Breast epithelium (tissue), 4 donors: ENCODE measurements at regions not wholly inside any gene's neighbourhood (a gene's known extent, or its start where the extent isn't known, plus 50 kb on each side); places are given as distances from the start of the nearest gene placed in this dataset.
"Not testable (repeated sequence)": the region's sequence is repeated elsewhere in the genome, so short reads cannot be mapped to it uniquely, and the experiment has no call there.

ENCODE experiments used
- DNase-seq, 2 donors: peaks; one replicate each; pipeline ENCODE4 v3.0.0-alpha.2; 2019; ENCODE audit warnings: low spot score in 2 of 2
- H3K27ac ChIP-seq, 2 donors: fragments of 200-600 bp; sonication (generic) in 1 of 2; one replicate each; pipeline ENCODE4 v1.5.1; 2016 to 2019; ENCODE audit warnings: mild to moderate bottlenecking in 1 of 2
- H3K27me3 ChIP-seq, 2 donors: fragments of 200-600 bp; sonication (generic) in 1 of 2; one replicate each; pipeline versions ENCODE4 v1.5.1 to v1.6.0; 2017 to 2019; ENCODE audit warnings: control low read depth in 1 of 2, mild to moderate bottlenecking in 1 of 2
- H3K36me3 ChIP-seq: fragments of 200-600 bp; one replicate; pipeline ENCODE4 v1.5.1; 2019
- H3K4me1 ChIP-seq, 2 donors: fragments of 200-600 bp; sonication (generic); one replicate each; pipeline ENCODE4 v1.5.1; 2016 to 2019; ENCODE audit warnings: control low read depth in 1 of 2
- H3K4me3 ChIP-seq, 3 donors: fragments of 200-600 bp; sonication (generic); 1 replicate in 2 of 3; 2 replicates in 1 of 3; pipeline ENCODE4 v1.5.1; 2016 to 2019; ENCODE audit warnings: mild to moderate bottlenecking in 3 of 3, moderate library complexity in 2 of 3
- H3K9me3 ChIP-seq, 2 donors: fragments of 200-600 bp; sonication (generic) in 1 of 2; one replicate each; pipeline ENCODE4 v1.5.1; 2016 to 2019; ENCODE audit warnings: control low read depth in 1 of 2
- CTCF ChIP-seq, 3 donors: fragments of 450-650 bp; IDR thresholded peaks; one replicate each; pipeline ENCODE4 v1.5.1; 2016 to 2017; ENCODE audit warnings: antibody characterized with exemption in 3 of 3, mild to moderate bottlenecking in 3 of 3, moderate library complexity in 3 of 3
- POLR2A ChIP-seq: fragments of 450-650 bp; IDR thresholded peaks from one replicate; pipeline ENCODE4 v1.6.1; 2016; ENCODE audit warnings: antibody characterized with exemption, mild to moderate bottlenecking, moderate library complexity
- POLR2AphosphoS5 ChIP-seq, 3 donors: sonication (generic); formaldehyde crosslinking; IDR thresholded peaks; one replicate each; pipeline ENCODE4 v1.6.1; 2017; ENCODE audit warnings: antibody characterized with exemption in 3 of 3
- intact Hi-C: fragments of 100-400 bp; cut with DNase I; formaldehyde crosslinking; loops from one replicate; pipeline ENCODE4 v1.15.1; 2023; ENCODE audit warnings: low total_unique reads

GRCh38 chr9:129553277-129553676 is 67.6 kb downstream of the C9orf50 start:
- no peaks in the 10 kb centered on the region for H3K4me1 ChIP-seq
- H3K9me3 ChIP-seq = no peaks in the 10 kb centered on the region
- DNase-seq = no peak
- no peak for TF ChIP-seq POLR2AphosphoS5 (IDR thresholded peaks at IDR 0.05)
- no peak overlapping the region for H3K27ac ChIP-seq
- intact Hi-C loops = no loop called here
- H3K36me3 ChIP-seq = no peaks in the 10 kb centered on the region
- no peak overlapping the region for H3K4me3 ChIP-seq
- no peaks in the 10 kb centered on the region for H3K27me3 ChIP-seq

DNA sequence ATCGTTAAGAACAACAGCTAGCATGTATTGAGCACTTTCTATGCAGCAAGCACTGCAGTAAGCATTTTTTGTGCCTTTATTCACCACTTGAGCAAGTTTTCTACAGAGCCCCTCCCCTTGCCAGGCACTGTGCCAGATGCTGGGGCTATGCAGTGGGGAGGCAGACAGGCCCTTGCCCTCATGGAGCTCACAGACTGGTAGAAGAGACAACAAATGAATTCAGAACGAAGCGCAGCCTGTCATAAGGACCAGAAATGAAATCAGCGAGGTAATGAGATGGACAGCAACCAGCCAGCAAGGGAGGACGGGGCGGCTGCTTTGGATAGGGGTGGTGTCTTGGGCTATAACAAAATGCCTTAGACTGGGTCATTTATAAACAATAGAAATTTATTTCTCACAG is 68.8 kb downstream of the C9orf50 start:
- no peak for DNase-seq
- TF ChIP-seq POLR2A = no peak
- TF ChIP-seq POLR2AphosphoS5 (IDR thresholded peaks at IDR 0.05) = no peak
- no peak for TF ChIP-seq CTCF (IDR thresholded peaks at IDR 0.05)
- intact Hi-C loops = no loop called here

GRCh38 chr9:129551393-129551973 is 69.4 kb downstream of the C9orf50 start:
- TF ChIP-seq POLR2AphosphoS5 (IDR thresholded peaks at IDR 0.05) (no peak), CTCF (IDR thresholded peaks at IDR 0.05) (no peak), POLR2A (no peak)
- no peak for DNase-seq
- H3K4me1 ChIP-seq = no peaks in the 10 kb centered on the region
- no peaks in the 10 kb centered on the region for H3K36me3 ChIP-seq
- H3K27me3 ChIP-seq = no peaks in the 10 kb centered on the region
- no peak overlapping the region for H3K4me3 ChIP-seq
- H3K9me3 ChIP-seq = no peaks in the 10 kb centered on the region
- intact Hi-C loops = no loop called here
- H3K27ac ChIP-seq = peak overlapping the region in 1 of 2 donors; percentile 7

More for the DNA sequence above, 68.8 kb downstream of the C9orf50 start:
- no peaks in the 10 kb centered on the region for H3K9me3 ChIP-seq
- H3K27me3 ChIP-seq = no peaks in the 10 kb centered on the region
- peak overlapping the region in 1 of 2 donors; percentile 7 for H3K27ac ChIP-seq
- H3K36me3 ChIP-seq = no peaks in the 10 kb centered on the region
- H3K4me3 ChIP-seq = no peak overlapping the region
- no peaks in the 10 kb centered on the region for H3K4me1 ChIP-seq

DNA sequence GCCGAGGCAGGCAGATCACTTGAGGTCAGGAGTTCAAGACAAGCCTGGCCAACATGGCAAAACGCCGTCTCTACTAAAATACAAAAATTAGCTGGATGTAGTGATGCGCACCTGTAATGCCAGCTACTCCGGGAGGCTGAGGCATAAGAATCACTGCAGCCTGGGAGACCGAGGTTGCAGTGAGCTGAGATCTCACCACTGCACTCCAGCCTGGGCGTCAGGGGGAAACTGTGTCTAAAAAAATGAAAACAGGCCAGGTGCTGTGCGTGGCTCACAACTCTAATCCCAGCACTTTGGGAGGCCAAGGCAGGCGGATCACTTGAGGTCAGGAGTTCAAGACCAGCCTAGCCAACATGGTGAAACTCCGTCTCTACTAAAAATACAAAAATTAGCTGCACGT is 69.9 kb downstream of the C9orf50 start:
- H3K27me3 ChIP-seq, DNase-seq, H3K27ac ChIP-seq, H3K36me3 ChIP-seq, H3K4me1 ChIP-seq, H3K9me3 ChIP-seq, intact Hi-C loops: not testable (repeated sequence)
- peak overlapping the region in 1 of 3 donors; percentile 55 for H3K4me3 ChIP-seq

- Histone ChIP-seq H3K27ac (peak overlapping the region; percentile 85 to 93), H3K36me3 (no peaks in the 10 kb centered on the region), H3K4me3 (peak overlapping the region; percentile 49 to 83 (median 55)), H3K4me1 (no peaks in the 10 kb centered on the region), H3K9me3 (no peaks in the 10 kb centered on the region), H3K27me3 (no peaks in the 10 kb centered on the region)
- intact Hi-C loops = no loop called here
- TF ChIP-seq CTCF (IDR thresholded peaks at IDR 0.05) (no peak), POLR2A (no peak), POLR2AphosphoS5 (IDR thresholded peaks at IDR 0.05) (peak in 2 of 3 donors; percentile 14 to 29)
- DNase-seq = peak; percentile 64 to 78
Observed at GRCh38 chr9:129550199-129550839, 70.6 kb downstream of the C9orf50 start.

DNA sequence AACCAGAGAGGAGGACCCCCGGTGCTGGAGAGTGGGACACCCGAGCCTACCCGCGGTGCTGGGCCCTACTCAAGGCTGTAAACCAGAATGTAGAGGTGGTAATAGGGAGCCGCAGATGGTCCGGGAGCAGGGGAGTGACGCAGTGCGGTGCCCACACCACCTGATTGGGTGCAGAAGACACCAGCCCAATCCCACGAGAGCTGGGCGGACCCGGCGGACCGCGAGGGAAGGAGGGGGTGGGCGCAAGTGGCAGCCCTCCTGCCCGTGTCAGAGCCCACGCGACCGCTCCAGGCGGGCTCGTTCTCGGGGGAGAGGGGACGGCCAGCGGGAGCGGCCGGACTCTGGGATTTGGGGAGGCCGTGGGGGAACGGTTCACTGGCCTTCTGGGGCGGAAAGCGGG is 71.2 kb downstream of the C9orf50 start:
- H3K27me3 ChIP-seq = no peaks in the 10 kb centered on the region
- intact Hi-C loops = no loop called here
- peak in 1 of 2 donors; percentile 52 for DNase-seq
- no peaks in the 10 kb centered on the region for H3K4me1 ChIP-seq
- no peaks in the 10 kb centered on the region for H3K36me3 ChIP-seq
- no peak for TF ChIP-seq CTCF (IDR thresholded peaks at IDR 0.05)
- no peak for TF ChIP-seq POLR2A
- peak in 1 of 3 donors; percentile 18 for TF ChIP-seq POLR2AphosphoS5 (IDR thresholded peaks at IDR 0.05)
- peak overlapping the region; percentile 85 to 93 for H3K27ac ChIP-seq
- peak overlapping the region; percentile 49 to 83 (median 55) for H3K4me3 ChIP-seq
- no peaks in the 10 kb centered on the region for H3K9me3 ChIP-seq
